Stimulated activated CD8-positive, alpha-beta memory T cell treated with anti-CD3 and anti-CD28 coated beads, Interleukin-15, amount 100 ng/mL, for 1 hour (primary cell): ENCODE measurements at regions not wholly inside any gene's neighbourhood (a gene's known extent, or its start where the extent isn't known, plus 50 kb on each side); places are given as distances from the start of the nearest gene placed in this dataset.
"Not testable (repeated sequence)": the region's sequence is repeated elsewhere in the genome, so short reads cannot be mapped to it uniquely, and the experiment has no call there.

Experiments
- DNase-seq: peaks from one replicate; pipeline ENCODE4 v3.0.0-alpha.2; 2020; ENCODE audit warnings: low read depth

DNA sequence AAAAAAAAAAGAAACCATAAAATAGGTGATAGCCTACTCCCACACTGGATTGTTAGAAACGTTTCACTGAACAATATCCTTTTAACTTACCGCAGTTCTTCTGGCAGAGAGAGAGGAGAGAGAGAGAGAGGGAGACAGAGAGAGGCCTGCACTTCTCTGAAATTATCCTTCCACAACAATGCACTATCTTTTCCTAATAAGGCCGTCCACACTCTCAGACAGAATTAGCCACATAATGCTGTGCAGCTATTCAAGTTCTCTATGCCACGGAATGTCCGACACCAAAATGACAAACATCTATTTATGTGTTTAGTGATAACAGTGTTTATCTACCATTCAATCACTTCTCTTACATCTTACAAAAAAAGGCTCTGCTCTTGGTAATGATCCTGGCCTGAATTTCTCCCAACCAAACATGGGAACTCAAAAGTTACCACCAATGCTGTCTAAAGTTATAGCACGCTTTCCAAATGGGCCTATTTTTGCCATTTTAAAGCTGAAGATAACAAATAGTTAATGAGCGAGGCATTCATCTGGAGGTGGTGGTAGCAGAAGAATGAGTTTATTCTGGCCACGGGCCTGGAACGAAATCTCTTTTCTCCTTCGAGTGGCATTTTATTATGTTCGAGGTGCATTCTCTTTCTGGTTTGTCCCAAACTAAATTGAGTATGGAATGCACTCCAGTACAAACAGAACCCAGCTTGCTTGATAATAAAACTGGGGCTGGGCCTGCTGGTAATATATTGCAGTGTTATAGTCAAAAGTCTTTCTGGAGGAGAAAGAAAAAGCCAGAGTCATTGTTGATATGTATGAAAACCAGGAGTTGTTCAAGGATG lies 160.2 kb upstream of the SVIL start:
- DNase-seq, result no peak

DNA sequence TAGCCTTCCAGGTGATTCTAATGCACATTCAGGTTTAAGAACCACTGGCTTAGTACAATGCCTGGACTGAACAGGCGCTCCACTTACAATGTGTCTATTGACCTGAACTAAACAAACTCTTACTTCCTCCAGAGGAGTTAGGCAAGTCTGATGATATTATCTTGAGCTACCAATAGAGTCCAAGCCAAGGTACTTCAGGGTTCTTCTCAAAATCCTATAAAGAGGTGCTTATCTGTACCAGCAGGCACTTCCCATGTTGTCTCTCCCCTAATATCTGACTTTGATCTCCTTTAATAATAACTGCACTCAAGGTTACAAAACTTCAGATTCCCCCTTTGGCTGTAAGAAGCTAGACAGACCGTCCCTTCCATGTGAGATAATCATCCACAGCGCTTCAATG lies 157.0 kb upstream of the SVIL start:
- no peak for DNase-seq

DNA sequence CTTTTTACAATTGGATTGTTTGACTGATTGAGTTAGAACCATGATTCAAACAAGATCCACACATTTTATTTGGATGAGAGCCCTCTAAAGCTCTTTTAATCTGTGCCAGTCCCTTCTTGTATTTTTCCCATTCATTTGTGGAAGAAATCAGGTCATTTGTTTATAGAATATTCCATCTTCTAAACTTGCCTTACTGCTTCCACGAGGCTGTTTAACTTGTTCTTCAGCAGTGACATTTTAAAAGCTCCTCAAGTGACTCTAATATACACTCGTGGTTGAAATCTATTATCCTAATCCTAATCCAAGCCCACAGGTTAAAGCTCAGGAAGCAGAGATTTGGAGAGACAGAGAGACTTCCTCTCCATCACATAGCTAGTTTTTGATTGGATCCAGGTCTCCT lies 155.4 kb upstream of the SVIL start:
- no peak for DNase-seq

GRCh38 chr10:29788113-29788512 lies 153.3 kb upstream of the SVIL start:
- DNase-seq, result no peak

DNA sequence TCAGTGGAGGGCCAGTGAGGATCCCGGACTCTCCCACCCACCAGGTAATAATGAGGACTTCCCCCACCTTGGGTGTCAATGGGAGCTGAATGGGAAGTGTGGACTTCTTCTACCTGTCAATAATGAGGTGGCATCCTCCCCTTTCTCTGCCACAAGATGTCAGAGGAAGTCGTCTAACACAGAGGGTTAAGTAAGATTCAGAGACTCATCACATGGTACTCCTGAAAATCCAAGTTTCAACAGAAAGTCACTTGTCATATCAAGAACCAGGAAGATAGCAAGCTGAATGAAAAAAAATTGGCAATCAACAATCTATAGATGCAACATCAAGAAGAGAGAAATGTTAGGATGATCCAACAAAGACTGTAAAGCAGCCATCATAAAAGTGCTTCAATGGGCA lies 150.9 kb upstream of the SVIL start:
- no peak for DNase-seq

GRCh38 chr10:29784175-29784773 lies 149.5 kb upstream of the SVIL start:
- DNase-seq, result no peak

- DNase-seq, result no peak
Measured at GRCh38 chr10:29783201-29783947, 148.6 kb upstream of the SVIL start.

DNA sequence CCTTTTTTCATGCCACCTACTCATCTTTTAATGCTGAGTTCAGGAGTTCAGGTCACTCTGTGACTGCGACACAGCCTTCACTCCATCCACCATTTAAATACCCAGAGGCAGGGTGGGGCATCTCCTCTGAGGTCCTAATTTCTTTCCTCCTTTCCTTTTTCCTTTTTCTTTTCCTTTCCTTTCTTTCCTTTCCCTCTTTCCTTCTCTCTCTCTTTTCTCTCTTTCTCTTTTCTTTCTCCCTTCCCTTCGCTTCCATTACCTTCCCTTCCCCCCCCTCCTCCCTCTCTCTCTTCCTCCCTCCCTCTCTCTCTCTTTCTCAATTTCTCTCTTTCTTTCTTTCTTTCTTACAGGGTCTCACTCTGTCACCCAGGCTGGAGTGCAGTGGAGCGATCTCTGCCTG lies 145.9 kb upstream of the SVIL start:
- DNase-seq, result no peak

DNA sequence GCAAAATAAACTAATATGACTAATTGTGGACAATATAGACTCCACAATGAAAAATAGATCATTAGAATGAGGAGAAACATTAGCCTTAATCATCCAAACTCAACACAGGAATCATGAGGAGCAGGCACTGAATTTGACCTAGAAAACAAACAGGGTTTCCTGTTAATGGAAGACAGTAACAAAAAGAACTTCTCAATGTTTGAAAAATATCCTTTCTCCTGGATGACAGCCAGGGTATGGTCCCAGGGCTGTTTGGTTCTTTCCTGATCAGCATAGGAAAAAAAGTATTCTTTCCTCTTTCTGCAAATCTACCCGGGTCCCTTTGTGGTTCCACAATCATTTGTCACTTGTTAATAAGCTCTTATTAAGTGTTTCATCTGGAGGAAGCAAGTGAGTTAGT lies 145.3 kb upstream of the SVIL start:
- DNase-seq, result no peak

- DNase-seq, result no peak
Measured at GRCh38 chr10:29776246-29776645, 141.5 kb upstream of the SVIL start.

DNA sequence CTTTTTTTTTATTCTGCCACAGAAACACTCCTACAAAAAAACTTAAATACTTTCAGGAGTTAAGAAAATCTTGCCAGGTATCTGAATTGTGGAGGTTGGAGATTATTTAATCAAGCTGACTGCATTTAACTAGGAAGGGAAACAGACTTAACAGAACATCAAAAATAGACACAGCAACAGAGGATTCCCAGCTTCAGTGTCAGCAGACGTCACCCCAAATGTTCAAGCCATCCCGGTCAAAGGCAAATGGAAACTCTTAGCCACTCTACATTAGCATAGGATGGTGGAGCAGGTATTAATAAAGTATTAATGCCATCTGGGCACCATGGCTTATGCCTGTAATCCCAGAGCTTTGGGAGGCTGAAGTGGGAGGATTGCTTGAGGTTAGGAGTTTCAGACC lies 139.7 kb upstream of the SVIL start:
- DNase-seq, result no peak

DNA sequence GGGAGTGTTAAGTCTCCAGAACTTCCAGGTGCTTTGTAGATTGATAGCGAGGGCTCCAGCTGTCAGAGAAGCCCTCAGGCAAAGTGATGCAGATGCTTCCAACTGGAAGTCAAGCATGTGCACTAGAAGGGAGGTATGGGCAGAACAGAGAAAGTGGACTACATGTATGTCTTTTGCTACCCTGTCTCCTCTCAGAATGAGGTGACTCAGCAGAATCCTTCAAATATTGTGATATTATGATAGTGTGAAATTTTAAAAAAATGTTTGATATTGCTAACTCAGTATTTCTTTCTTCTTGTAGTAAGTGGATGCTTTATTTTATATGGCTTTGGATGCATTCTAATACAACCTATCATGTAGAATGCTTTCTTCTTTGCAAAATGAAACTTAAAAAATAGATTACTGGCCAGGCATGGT lies 138.9 kb upstream of the SVIL start:
- no peak for DNase-seq

DNA sequence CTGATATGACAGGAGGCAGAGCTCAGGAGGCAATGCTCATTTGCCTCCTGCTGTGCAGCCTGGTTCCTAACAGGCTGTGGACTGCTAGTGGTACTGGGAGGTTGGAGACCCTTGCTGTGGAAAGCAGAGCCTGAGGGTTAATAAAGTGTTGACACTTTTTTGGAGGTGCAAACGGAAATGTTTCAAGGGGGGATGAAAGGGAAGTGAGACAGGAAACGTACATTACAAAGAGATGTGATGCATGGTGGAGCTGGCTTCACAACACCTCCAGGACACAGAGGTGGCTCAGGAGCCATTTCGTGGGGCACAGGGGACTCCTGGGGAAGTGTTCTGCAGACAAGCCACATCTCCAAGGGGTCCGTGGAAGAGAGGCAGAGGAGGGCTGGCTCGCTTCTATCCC lies 137.6 kb upstream of the SVIL start:
- no peak for DNase-seq

DNA sequence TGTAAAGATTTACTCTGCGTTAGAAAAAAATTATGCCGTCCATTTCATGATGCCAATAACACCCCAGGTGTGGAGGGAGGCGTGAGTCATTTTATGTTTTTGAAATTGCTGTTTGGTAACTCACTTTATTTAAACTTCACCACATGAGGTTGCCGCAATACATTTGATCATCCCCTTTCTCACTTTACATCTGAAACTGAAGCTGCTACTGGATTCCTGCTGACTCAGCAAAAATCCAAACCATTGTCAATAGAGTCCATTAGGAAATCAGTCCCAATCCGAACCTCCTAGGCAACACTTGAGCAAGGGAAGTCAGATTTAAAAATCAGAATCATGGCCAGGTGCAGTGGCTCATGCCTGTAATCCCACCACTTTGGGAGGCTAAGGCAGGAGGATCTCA lies 136.6 kb upstream of the SVIL start:
- no peak for DNase-seq

DNA sequence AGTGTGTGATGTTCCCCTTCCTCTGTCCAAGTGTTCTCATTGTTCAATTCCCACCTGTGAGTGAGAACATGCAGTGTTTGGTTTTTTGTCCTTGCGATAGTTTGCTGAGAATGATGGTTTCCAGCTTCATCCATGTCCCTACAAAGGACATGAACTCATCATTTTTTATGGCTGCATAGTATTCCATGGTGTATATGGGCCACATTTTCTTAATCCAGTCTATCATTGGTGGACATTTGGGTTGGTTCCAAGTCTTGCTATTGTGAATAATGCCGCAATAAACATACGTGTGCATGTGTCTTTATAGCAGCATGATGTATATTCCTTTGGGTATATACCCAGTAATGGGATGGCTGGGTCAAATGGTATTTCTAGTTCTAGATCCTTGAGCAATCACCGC lies 134.5 kb upstream of the SVIL start:
- not testable (repeated sequence) for DNase-seq

- DNase-seq, result no peak
Measured at GRCh38 chr10:29767968-29768367, 133.2 kb upstream of the SVIL start.

DNA sequence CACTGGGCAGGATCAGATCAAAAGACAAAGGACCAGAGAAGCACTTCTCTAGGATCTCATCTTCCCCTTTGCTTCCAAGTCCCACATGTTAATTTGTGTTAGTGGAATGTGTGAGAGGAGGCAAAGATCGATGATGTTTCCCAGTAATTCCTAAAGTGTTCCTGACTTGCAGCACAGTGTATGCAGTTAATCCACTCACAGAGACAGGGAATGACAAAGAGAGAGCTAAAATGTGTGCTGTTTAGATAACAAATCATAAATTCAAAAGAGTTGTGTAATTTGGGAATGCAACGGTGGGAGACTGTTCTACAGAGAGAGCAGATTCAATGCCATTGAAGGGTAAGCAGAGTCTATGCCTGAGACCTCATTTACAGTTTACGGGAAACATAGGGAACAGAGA lies 132.0 kb upstream of the SVIL start:
- no peak for DNase-seq

GRCh38 chr10:29765330-29765729 lies 130.6 kb upstream of the SVIL start:
- no peak for DNase-seq

DNA sequence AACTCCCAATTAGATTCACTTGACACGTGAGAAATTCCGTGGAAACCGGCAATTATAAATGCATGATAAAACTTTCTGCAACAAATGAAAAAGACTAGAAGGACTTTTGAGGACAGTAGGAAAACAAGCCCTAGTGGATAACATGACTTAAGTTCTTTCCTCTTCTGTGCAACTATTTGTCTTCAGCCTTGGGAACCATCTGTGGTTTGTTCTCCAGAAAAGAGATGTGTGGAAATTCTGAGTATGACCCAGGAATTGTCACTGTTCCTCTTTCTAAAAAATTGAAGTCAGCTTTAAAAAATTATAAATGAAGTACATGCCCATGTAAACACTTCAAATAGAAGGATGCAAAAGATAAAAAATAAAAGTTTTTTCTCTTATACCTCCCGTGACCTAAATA lies 128.6 kb upstream of the SVIL start:
- no peak for DNase-seq

- no peak for DNase-seq
Measured at GRCh38 chr10:29761916-29762315, 127.1 kb upstream of the SVIL start.

DNA sequence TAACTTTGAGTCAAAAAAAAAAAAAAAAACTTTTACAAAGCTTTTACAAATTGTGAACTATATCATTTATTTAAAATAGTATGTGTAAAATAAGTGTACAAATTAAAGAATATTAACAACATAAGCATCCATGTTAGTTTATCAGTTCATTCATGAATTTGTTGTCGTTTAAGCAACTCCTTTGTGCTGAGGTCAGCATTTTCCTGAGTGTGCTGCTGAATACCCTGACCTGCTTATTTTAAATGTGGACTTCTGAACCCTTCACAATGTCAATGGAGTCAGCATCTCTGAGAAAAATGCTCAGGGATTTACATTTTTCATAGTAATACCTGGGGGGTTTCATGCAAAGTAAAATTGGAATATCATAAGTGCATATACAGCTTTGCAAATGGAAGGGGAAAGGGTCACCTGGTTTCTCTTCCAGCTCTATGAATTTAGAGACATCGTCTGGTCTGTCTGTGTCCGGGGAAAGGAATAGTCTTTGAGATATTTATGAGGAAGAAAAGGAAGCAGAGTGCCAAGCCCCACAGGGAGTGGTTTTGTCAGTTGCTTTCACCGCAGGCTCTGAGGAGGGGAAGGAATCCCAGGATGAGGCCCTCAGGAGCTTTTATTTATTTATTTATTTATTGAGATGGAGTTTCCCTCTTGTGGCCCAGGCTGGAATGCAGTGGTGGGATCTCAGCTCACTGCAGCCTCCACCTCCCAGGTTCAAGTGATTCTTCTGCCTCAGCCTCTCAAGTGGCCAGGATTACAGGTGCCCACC lies 125.5 kb upstream of the SVIL start:
- no peak for DNase-seq

GRCh38 chr10:29757551-29758297 lies 123.0 kb upstream of the SVIL start:
- no peak for DNase-seq
